ENCODE measurements at regions not wholly inside any gene's neighbourhood (a gene's known extent, or its start where the extent isn't known, plus 50 kb on each side); places are given as distances from the start of the nearest gene placed in this dataset.

DNA sequence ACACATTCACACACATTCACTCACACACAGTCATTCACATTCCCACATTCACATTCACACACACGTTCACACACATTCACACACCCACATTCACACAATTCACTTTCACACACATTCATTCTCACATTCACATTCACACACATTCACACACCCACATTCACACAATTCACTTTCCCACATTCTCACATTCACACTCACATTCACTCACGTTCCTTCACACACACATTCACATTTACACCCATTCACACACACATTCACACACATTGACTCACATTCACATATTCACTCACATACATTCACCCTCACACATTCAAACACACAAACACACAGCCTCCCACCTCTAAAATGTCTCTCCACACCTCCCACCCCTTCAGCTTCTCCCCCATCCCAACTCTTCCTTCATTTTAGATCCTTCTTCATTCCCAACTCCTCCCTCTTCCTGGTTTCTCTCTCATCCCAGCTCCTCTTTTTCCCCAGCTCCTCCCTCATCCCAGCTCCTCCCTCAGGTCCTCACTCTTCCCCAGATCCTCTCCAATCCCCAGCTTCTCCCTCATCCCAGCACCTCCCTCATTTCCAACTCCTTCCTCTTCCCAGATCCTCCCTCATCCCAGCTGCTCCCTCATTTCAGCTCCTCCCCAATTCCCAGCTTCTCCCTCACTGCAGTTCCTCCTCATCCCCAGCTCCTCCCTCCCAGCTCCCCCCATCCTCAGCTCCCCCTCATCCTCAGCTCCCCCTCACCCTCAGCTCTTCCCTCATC is 111.0 kb downstream of the FAM53A start:
- Histone ChIP-seq H2AFZ (ENCODE audit: low read depth, low read length, severe bottlenecking) (no peak overlapping the region), H3K4me2 (ENCODE audit: low read depth, low read length, poor library complexity, severe bottlenecking) (no peak overlapping the region), H4K20me1 (ENCODE audit: low read depth, low read length) (no peaks in the 10 kb centered on the region)

DNA sequence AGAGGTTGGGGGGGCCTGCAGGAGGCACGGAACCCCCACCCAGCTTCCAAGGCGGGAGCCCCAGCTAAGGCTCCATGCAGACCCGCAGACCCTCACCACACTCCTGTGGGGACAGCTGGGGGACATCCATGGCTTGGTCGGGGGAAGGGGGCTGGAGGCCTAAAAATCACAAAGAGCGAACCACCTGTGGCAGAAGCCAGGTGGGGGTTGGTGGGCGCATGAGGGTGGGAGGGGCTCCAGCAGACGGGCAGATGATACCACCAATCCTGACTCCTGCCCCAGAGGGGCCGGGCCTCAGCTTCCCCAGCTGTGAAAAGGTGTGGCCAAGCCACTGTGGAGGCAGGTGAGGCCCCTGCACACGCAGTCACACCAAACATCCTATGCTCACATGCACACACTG is 111.6 kb downstream of the FAM53A start:
- Histone ChIP-seq H3F3A (ENCODE audit: insufficient read depth) (no peaks in the 10 kb centered on the region), H3K36me3 (ENCODE audit: low read length) (no peaks in the 10 kb centered on the region), H3K4me2 (ENCODE audit: low read depth, low read length, poor library complexity, severe bottlenecking) (no peak overlapping the region), H3K4me3 (ENCODE audit: insufficient read depth, low read length, poor library complexity, severe bottlenecking) (no peak overlapping the region), H2AFZ (ENCODE audit: low read depth, low read length, severe bottlenecking) (no peak overlapping the region), H3K9ac (ENCODE audit: low read length) (no peak overlapping the region), H3K27me3 (ENCODE audit: low read length) (no peaks in the 10 kb centered on the region), H3K79me2 (ENCODE audit: insufficient read depth, low read length) (no peaks in the 10 kb centered on the region), H4K20me1 (ENCODE audit: low read depth, low read length) (no peaks in the 10 kb centered on the region), H3K27ac (ENCODE audit: low read depth, low read length) (no peak overlapping the region), H3K9me3 (ENCODE audit: insufficient read depth, low read length) (no peaks in the 10 kb centered on the region), H3K9me2 (replicated peaks; ENCODE audit: insufficient read depth, low read length) (no peaks in the 10 kb centered on the region)
- no peak for TF ChIP-seq EZH2phosphoT487 (conservative IDR thresholded peaks at IDR 0.05; ENCODE audit: low read length)
- TF ChIP-seq, protein P1, sequence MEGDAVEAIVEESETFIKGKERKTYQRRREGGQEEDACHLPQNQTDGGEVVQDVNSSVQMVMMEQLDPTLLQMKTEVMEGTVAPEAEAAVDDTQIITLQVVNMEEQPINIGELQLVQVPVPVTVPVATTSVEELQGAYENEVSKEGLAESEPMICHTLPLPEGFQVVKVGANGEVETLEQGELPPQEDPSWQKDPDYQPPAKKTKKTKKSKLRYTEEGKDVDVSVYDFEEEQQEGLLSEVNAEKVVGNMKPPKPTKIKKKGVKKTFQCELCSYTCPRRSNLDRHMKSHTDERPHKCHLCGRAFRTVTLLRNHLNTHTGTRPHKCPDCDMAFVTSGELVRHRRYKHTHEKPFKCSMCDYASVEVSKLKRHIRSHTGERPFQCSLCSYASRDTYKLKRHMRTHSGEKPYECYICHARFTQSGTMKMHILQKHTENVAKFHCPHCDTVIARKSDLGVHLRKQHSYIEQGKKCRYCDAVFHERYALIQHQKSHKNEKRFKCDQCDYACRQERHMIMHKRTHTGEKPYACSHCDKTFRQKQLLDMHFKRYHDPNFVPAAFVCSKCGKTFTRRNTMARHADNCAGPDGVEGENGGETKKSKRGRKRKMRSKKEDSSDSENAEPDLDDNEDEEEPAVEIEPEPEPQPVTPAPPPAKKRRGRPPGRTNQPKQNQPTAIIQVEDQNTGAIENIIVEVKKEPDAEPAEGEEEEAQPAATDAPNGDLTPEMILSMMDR (IDR thresholded peaks at IDR 0.05; ENCODE audit: insufficient read depth, low read length, poor library complexity, severe bottlenecking): no peak

More for the DNA sequence above, 111.0 kb downstream of the FAM53A start:
- Histone ChIP-seq H3K36me3 (ENCODE audit: low read length) (no peaks in the 10 kb centered on the region), H3K27ac (ENCODE audit: low read depth, low read length) (no peak overlapping the region), H3F3A (ENCODE audit: insufficient read depth) (no peaks in the 10 kb centered on the region), H3K9me3 (ENCODE audit: insufficient read depth, low read length) (no peaks in the 10 kb centered on the region), H3K4me3 (ENCODE audit: insufficient read depth, low read length, poor library complexity, severe bottlenecking) (no peak overlapping the region), H3K27me3 (ENCODE audit: low read length) (no peaks in the 10 kb centered on the region), H3K79me2 (ENCODE audit: insufficient read depth, low read length) (no peaks in the 10 kb centered on the region), H3K9me2 (replicated peaks; ENCODE audit: insufficient read depth, low read length) (no peaks in the 10 kb centered on the region), H3K9ac (ENCODE audit: low read length) (no peak overlapping the region)
- no peak for TF ChIP-seq EZH2phosphoT487 (conservative IDR thresholded peaks at IDR 0.05; ENCODE audit: low read length)
- TF ChIP-seq, protein P1 (IDR thresholded peaks at IDR 0.05; ENCODE audit: insufficient read depth, low read length, poor library complexity, severe bottlenecking): no peak

DNA sequence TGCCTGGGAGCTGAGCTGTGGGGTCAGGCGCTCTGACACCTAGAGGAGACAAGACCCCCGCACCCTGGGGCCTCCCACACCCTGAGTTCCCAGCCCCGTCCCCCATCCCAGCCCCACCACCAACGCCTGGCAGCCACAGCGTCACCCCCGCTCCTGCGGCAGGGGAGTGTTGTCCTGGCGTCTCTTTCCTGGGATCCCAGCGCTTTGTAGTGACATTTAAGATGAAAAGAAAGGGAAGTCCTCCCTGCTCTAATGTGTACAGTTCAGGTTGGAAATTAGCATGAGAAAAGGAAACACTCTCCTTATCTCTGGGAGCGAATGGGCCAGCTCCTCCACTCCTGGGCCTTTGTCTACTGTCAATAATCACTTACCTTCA is 112.1 kb downstream of the FAM53A start:
- Histone ChIP-seq H3K9me3 (ENCODE audit: insufficient read depth, low read length) (no peaks in the 10 kb centered on the region), H3F3A (ENCODE audit: insufficient read depth) (no peaks in the 10 kb centered on the region), H3K9ac (ENCODE audit: low read length) (no peak overlapping the region), H4K20me1 (ENCODE audit: low read depth, low read length) (no peaks in the 10 kb centered on the region), H3K36me3 (ENCODE audit: low read length) (no peaks in the 10 kb centered on the region), H2AFZ (ENCODE audit: low read depth, low read length, severe bottlenecking) (no peak overlapping the region), H3K27me3 (ENCODE audit: low read length) (no peaks in the 10 kb centered on the region), H3K4me2 (ENCODE audit: low read depth, low read length, poor library complexity, severe bottlenecking) (no peak overlapping the region), H3K9me2 (replicated peaks; ENCODE audit: insufficient read depth, low read length) (no peaks in the 10 kb centered on the region), H3K79me2 (ENCODE audit: insufficient read depth, low read length) (no peaks in the 10 kb centered on the region), H3K4me3 (ENCODE audit: insufficient read depth, low read length, poor library complexity, severe bottlenecking) (no peak overlapping the region), H3K27ac (ENCODE audit: low read depth, low read length) (no peak overlapping the region)
- TF ChIP-seq, protein P1 (IDR thresholded peaks at IDR 0.05; ENCODE audit: insufficient read depth, low read length, poor library complexity, severe bottlenecking): no peak
- no peak for TF ChIP-seq EZH2phosphoT487 (conservative IDR thresholded peaks at IDR 0.05; ENCODE audit: low read length)
